HepG2 (cell line): ENCODE measurements at regions not wholly inside any gene's neighbourhood (a gene's known extent, or its start where the extent isn't known, plus 50 kb on each side); places are given as distances from the start of the nearest gene placed in this dataset.

Source experiments
- ATAC-seq: fragments of 200-7000 bp; cut with Tn5 transposase; 3 replicates; pipeline ENCODE4 v1.9.1; 2020; ENCODE audit warnings: mild to moderate bottlenecking, moderate library complexity
- BruUV-seq: library from RNA; stranded (reverse); fragments of 400-500 nt; replicated peaks from 2 replicates; lab custom pipeline; 2021; lab: Mats Ljungman, UMichigan
- CTCF ChIA-PET: fragments of 300-600 bp; formaldehyde crosslinking; extraction: SDS; loops from one replicate; lab custom pipeline; 2021; ENCODE audit warnings: low total read pairs, inconsistent platforms, low intra/inter-chr PET ratio; lab: Yijun Ruan, JAX
- POLR2A ChIA-PET: fragments of 350-600 bp; sonication (Branson Sonifier 250); formaldehyde crosslinking; loops from one replicate; lab custom pipeline; 2020; ENCODE audit warnings: antibody characterized with exemption, inconsistent platforms; lab: Yijun Ruan, JAX
- DNase-seq: peaks from one replicate; pipeline ENCODE4 v3.0.0-alpha.2; 2015; ENCODE audit warnings: low spot score
- FAIRE-seq: peaks from 3 replicates; lab custom pipeline; 2011; peaks lifted over from hg19 to GRCh38; lab: Jason Lieb, UNC
- H2AFZ ChIP-seq: one replicate; pipeline ENCODE4 v1.6.1; 2011; ENCODE audit warnings: low read length, inconsistent platforms
- H3K27ac ChIP-seq: fragments of 300-600 bp; 3 replicates; pipeline ENCODE4 v1.8.0; 2011; ENCODE audit warnings: mixed run types, mild to moderate bottlenecking, mixed read lengths, low read length, inconsistent platforms; ENCODE audit not compliant: insufficient read depth; ENCODE audit errors: extremely low read length
- H3K27me3 ChIP-seq, 2 experiments: fragments of 200-600 bp in 1 of 2; 2 replicates in 1 of 2; 3 replicates in 1 of 2; pipeline versions ENCODE4 v1.6.0 to v1.8.0; 2011; ENCODE audit warnings: low read length in 2 of 2, mild to moderate bottlenecking in 2 of 2, moderate library complexity in 2 of 2, inconsistent platforms in 1 of 2; ENCODE audit not compliant: insufficient read depth in 2 of 2, control insufficient read depth in 1 of 2
- H3K36me3 ChIP-seq, 2 experiments: fragments of 200-600 bp in 1 of 2; replicated peaks in 1 of 2; 2 replicates in 1 of 2; 3 replicates in 1 of 2; pipeline versions ENCODE4 v1.5.1 to v1.8.0; 2011; ENCODE audit warnings: low read length in 2 of 2, inconsistent platforms in 1 of 2; ENCODE audit not compliant: insufficient read depth in 2 of 2, control insufficient read depth in 1 of 2
- H3K4me1 ChIP-seq: 2 replicates; pipeline ENCODE4 v1.5.1; 2012; ENCODE audit warnings: low read length, inconsistent platforms; ENCODE audit not compliant: insufficient read depth
- H3K4me2 ChIP-seq: 2 replicates; pipeline ENCODE4 v1.6.0; 2011; ENCODE audit warnings: low read depth, low read length, inconsistent platforms
- H3K4me3 ChIP-seq, 3 experiments: fragments of 200-600 bp in 1 of 3; sonication (generic), shearing (Covaris generic) in 1 of 3; replicated peaks in 1 of 3; 2 replicates each; pipeline ENCODE4 v1.5.1; 2011 to 2016; ENCODE audit warnings: low read length in 3 of 3, inconsistent platforms in 2 of 3, low read depth in 2 of 3, mild to moderate bottlenecking in 2 of 3, control low read depth in 1 of 3, mixed read lengths in 1 of 3; ENCODE audit not compliant: insufficient read depth in 1 of 3
- H3K79me2 ChIP-seq: one replicate; pipeline ENCODE4 v1.6.1; 2011; ENCODE audit warnings: low read length, inconsistent platforms; ENCODE audit not compliant: insufficient read depth
- H3K9ac ChIP-seq: 2 replicates; pipeline ENCODE4 v1.6.0; 2011; ENCODE audit warnings: mild to moderate bottlenecking, low read depth, low read length, inconsistent platforms; ENCODE audit not compliant: insufficient read depth
- H3K9me3 ChIP-seq: 2 replicates; pipeline ENCODE4 v1.5.1; 2012; ENCODE audit warnings: mild to moderate bottlenecking, low read length
- H4K20me1 ChIP-seq: 2 replicates; pipeline ENCODE4 v1.6.0; 2011; ENCODE audit warnings: inconsistent platforms, mild to moderate bottlenecking, low read length, moderate library complexity; ENCODE audit not compliant: insufficient read depth
- BRCA1 ChIP-seq: sonication (generic); formaldehyde crosslinking; IDR thresholded peaks from 2 replicates; pipeline ENCODE4 v1.4.0; 2020; ENCODE audit warnings: missing genetic modification reagents
- DPF2 ChIP-seq: sonication (generic); formaldehyde crosslinking; IDR thresholded peaks from 2 replicates; pipeline ENCODE4 v1.4.0; 2020; ENCODE audit warnings: mild to moderate bottlenecking, low read depth, missing genetic modification reagents, borderline replicate concordance
- GATAD1 ChIP-seq: IDR thresholded peaks from 2 replicates; pipeline ENCODE4 v1.6.1; 2016; ENCODE audit warnings: missing genetic modification reagents, missing compliant biosample characterization
- HDAC6 ChIP-seq: fragments of 200-600 bp; sonication (generic); IDR thresholded peaks from 2 replicates; pipeline ENCODE4 v1.7.0; 2017; ENCODE audit warnings: mild to moderate bottlenecking, antibody characterized with exemption, low read length, low read depth
- NBN ChIP-seq: fragments of 450-650 bp; conservative IDR thresholded peaks from 2 replicates; pipeline ENCODE4 v1.6.1; 2017
- NFE2L1 ChIP-seq: sonication (generic); formaldehyde crosslinking; IDR thresholded peaks from 2 replicates; pipeline ENCODE4 v1.4.0; 2020; ENCODE audit warnings: missing genetic modification reagents, mild to moderate bottlenecking, borderline replicate concordance
- SIN3B ChIP-seq: fragments of 150-350 bp; IDR thresholded peaks from 2 replicates; pipeline ENCODE4 v1.6.1; 2014; ENCODE audit warnings: low read length
- SMAD9 ChIP-seq: sonication (generic); formaldehyde crosslinking; IDR thresholded peaks from 2 replicates; pipeline ENCODE4 v1.5.1; 2020; ENCODE audit warnings: mild to moderate bottlenecking, missing genetic modification reagents
- STAT5B ChIP-seq: sonication (generic); formaldehyde crosslinking; IDR thresholded peaks from 2 replicates; pipeline ENCODE4 v1.4.0; 2020; ENCODE audit warnings: missing genetic modification reagents
- YEATS2 ChIP-seq: sonication (generic); formaldehyde crosslinking; IDR thresholded peaks from 2 replicates; pipeline ENCODE4 v1.4.0; 2020; ENCODE audit warnings: missing genetic modification reagents, borderline replicate concordance
- ZFP36L1 ChIP-seq: sonication (generic); formaldehyde crosslinking; IDR thresholded peaks from 2 replicates; pipeline ENCODE4 v1.8.0; 2022; ENCODE audit warnings: mild to moderate bottlenecking, missing genetic modification reagents, moderate library complexity
- ZNF253 ChIP-seq: sonication (generic); formaldehyde crosslinking; IDR thresholded peaks from 2 replicates; pipeline ENCODE4 v1.8.0; 2022; ENCODE audit warnings: mild to moderate bottlenecking, missing genetic modification reagents, borderline replicate concordance
- ZNF850 ChIP-seq: sonication (generic); formaldehyde crosslinking; conservative IDR thresholded peaks from 2 replicates; pipeline ENCODE4 v1.9.0; 2021; ENCODE audit warnings: mild to moderate bottlenecking, missing genetic modification reagents
- WGBS: methylation state at CpG from one replicate; pipeline ENCODE4 v1.1.6; 2017; ENCODE audit warnings: low lambda C conversion rate; 5-methylcytosine and 5-hydroxymethylcytosine counted together
- in situ Hi-C: cut with HindIII; loops from 2 replicates; pipeline ENCODE4 v1.10.0; 2017; ENCODE audit warnings: low pct_unique_long_range_greater_than_20kb; ENCODE audit not compliant: extremely low pct_ligation_motif_present
- intact Hi-C: fragments of 100-400 bp; cut with micrococcal nuclease; formaldehyde crosslinking; loops from one replicate; pipeline ENCODE4 v1.10.0; 2022; ENCODE audit not compliant: unreplicated experiment
- TF ChIP-seq, protein P1 (sequence below): sonication (generic); formaldehyde crosslinking; IDR thresholded peaks from 2 replicates; pipeline ENCODE4 v1.4.0; 2020; ENCODE audit warnings: missing genetic modification reagents
- TF ChIP-seq, protein P2 (sequence below): IDR thresholded peaks from 2 replicates; pipeline ENCODE4 v1.6.1; 2016; ENCODE audit warnings: control low read depth
- TF ChIP-seq, protein P3 (sequence below): sonication (generic); formaldehyde crosslinking; IDR thresholded peaks from 2 replicates; pipeline ENCODE4 v1.5.0; 2020; ENCODE audit warnings: missing genetic modification reagents, mild to moderate bottlenecking, borderline replicate concordance
- TF ChIP-seq, protein P4 (sequence below): sonication (generic); formaldehyde crosslinking; IDR thresholded peaks from 2 replicates; pipeline ENCODE4 v1.5.0; 2020; ENCODE audit warnings: missing genetic modification reagents, mild to moderate bottlenecking, borderline replicate concordance

DNA sequence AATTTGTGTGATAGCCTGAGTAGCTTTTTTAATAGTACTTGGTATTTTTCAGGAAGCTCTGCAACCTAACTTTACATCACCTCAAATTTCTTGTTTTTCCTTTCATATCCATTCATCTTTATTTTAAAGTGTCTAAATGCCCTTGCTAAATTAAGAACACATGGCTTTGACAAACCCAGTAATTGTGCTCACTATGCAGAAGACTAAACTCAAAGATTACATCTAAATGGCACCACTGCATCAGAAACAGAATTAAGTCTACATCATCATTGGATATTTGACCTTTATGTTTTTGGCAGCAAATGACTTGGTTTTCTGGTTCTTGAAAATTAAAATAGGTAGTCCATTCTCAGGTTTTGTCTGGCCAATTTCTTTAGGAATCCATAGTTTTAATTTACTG, 69.6 kb upstream of the HDGFL1 start:
- Histone ChIP-seq H4K20me1 (no peaks in the 10 kb centered on the region), H3K4me2 (no peak overlapping the region), H3K9me3 (peaks cover 76% of the 10 kb centered on the region), H3K27ac (no peak overlapping the region), H3K36me3 (no peaks in the 10 kb centered on the region), H3K4me3 (no peak overlapping the region), H2AFZ (no peak overlapping the region)
- POLR2A ChIA-PET: no interaction called here
- ATAC-seq: no peak
- TF ChIP-seq BRCA1 (CRISPR knock-in tag) (no peak), ZNF253 (no peak), STAT5B (CRISPR knock-in tag) (no peak), SMAD9 (no peak), ZNF850 (CRISPR knock-in tag) (no peak), NBN (no peak)
- TF ChIP-seq, protein P1, sequence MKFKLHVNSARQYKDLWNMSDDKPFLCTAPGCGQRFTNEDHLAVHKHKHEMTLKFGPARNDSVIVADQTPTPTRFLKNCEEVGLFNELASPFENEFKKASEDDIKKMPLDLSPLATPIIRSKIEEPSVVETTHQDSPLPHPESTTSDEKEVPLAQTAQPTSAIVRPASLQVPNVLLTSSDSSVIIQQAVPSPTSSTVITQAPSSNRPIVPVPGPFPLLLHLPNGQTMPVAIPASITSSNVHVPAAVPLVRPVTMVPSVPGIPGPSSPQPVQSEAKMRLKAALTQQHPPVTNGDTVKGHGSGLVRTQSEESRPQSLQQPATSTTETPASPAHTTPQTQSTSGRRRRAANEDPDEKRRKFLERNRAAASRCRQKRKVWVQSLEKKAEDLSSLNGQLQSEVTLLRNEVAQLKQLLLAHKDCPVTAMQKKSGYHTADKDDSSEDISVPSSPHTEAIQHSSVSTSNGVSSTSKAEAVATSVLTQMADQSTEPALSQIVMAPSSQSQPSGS (CRISPR knock-in tag): no peak
- TF ChIP-seq, all 625 proteins: peak for 0
- no peaks in the 10 kb centered on the region for H3K4me1 ChIP-seq
- H3K27me3 ChIP-seq: no peaks in the 10 kb centered on the region
- no peaks in the 10 kb centered on the region for H3K79me2 ChIP-seq
- intact Hi-C loops (no loop called here), in situ Hi-C loops (no loop called here)
- no peak overlapping the region for H3K9ac ChIP-seq
- CTCF ChIA-PET: no interaction called here
- DNase-seq (no peak), FAIRE-seq (no peak)
- no TSS peak for BruUV-seq

DNA sequence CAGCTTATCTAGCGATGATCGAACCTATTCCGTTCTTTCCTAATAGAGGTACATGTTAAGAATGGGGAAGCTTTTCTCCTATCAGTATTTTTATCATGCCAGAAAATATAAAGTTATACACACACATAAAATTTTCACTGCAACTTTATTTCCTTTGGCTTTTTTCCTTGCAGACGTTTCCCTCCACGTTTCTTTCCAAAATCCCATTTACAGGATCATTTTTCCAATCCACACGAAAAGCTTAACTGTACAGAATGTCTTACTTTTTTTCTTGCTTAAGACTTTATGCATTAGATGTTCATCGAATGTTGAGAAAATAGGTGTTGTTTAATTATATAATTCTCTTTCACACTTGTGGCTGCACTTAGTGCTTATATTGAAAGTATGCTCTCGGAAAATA, 62.9 kb upstream of the HDGFL1 start:
- no peak overlapping the region for H3K4me3 ChIP-seq
- POLR2A ChIA-PET: no interaction called here
- no peak overlapping the region for H3K27ac ChIP-seq
- DNase-seq (no peak), ATAC-seq (no peak), FAIRE-seq (no peak)
- H3K9me3 ChIP-seq: peaks cover 86% of the 10 kb centered on the region
- no peaks in the 10 kb centered on the region for H3K4me1 ChIP-seq
- in situ Hi-C loops (no loop called here), intact Hi-C loops (no loop called here)
- no TSS peak for BruUV-seq
- H3K27me3 ChIP-seq: no peaks in the 10 kb centered on the region
- no peak overlapping the region for H3K9ac ChIP-seq
- H3K4me2 ChIP-seq: no peak overlapping the region
- no peaks in the 10 kb centered on the region for H3K79me2 ChIP-seq
- CTCF ChIA-PET: no interaction called here
- no peaks in the 10 kb centered on the region for H4K20me1 ChIP-seq
- no peaks in the 10 kb centered on the region for H3K36me3 ChIP-seq
- no peak overlapping the region for H2AFZ ChIP-seq
- WGBS: 29% methylated on average over 8 of the region's 8 CpGs
- TF ChIP-seq DPF2 (CRISPR knock-in tag) (no peak), SIN3B (no peak), HDAC6 (no peak), YEATS2 (CRISPR knock-in tag) (no peak), GATAD1 (no peak), ZFP36L1 (CRISPR knock-in tag) (no peak), NFE2L1 (CRISPR knock-in tag) (no peak)
- TF ChIP-seq, protein P2, sequence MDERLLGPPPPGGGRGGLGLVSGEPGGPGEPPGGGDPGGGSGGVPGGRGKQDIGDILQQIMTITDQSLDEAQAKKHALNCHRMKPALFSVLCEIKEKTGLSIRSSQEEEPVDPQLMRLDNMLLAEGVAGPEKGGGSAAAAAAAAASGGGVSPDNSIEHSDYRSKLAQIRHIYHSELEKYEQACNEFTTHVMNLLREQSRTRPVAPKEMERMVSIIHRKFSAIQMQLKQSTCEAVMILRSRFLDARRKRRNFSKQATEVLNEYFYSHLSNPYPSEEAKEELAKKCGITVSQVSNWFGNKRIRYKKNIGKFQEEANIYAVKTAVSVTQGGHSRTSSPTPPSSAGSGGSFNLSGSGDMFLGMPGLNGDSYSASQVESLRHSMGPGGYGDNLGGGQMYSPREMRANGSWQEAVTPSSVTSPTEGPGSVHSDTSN (CRISPR knock-in tag): no peak
- TF ChIP-seq, protein P3, sequence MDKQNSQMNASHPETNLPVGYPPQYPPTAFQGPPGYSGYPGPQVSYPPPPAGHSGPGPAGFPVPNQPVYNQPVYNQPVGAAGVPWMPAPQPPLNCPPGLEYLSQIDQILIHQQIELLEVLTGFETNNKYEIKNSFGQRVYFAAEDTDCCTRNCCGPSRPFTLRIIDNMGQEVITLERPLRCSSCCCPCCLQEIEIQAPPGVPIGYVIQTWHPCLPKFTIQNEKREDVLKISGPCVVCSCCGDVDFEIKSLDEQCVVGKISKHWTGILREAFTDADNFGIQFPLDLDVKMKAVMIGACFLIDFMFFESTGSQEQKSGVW (CRISPR knock-in tag): no peak
- TF ChIP-seq, protein P4, sequence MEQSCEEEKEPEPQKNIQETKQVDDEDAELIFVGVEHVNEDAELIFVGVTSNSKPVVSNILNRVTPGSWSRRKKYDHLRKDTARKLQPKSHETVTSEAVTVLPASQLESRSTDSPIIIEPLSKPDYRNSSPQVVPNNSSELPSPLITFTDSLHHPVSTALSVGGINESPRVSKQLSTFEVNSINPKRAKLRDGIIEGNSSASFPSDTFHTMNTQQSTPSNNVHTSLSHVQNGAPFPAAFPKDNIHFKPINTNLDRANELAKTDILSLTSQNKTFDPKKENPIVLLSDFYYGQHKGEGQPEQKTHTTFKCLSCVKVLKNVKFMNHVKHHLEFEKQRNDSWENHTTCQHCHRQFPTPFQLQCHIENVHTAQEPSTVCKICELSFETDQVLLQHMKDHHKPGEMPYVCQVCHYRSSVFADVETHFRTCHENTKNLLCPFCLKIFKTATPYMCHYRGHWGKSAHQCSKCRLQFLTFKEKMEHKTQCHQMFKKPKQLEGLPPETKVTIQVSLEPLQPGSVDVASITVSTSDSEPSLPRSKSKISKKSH (CRISPR knock-in tag): no peak
